ENCODE measurements at regions not wholly inside any gene's neighbourhood (a gene's known extent, or its start where the extent isn't known, plus 50 kb on each side); places are given as distances from the start of the nearest gene placed in this dataset.

- no peaks in the 10 kb centered on the region for H3K79me2 ChIP-seq (ENCODE audit: insufficient read depth, low read length)
- no peak overlapping the region for H3K9ac ChIP-seq (ENCODE audit: low read length)
- H2AFZ ChIP-seq (ENCODE audit: low read depth, low read length, severe bottlenecking) = no peak overlapping the region
- no peaks in the 10 kb centered on the region for H3K9me3 ChIP-seq (ENCODE audit: insufficient read depth, low read length)
- H3F3A ChIP-seq (ENCODE audit: insufficient read depth) = no peaks in the 10 kb centered on the region
- no peaks in the 10 kb centered on the region for H3K9me2 ChIP-seq (replicated peaks; ENCODE audit: insufficient read depth, low read length)
- H4K20me1 ChIP-seq (ENCODE audit: low read depth, low read length) = no peaks in the 10 kb centered on the region
- no peak overlapping the region for H3K4me3 ChIP-seq (ENCODE audit: insufficient read depth, low read length, poor library complexity, severe bottlenecking)
- H3K27me3 ChIP-seq (ENCODE audit: low read length) = no peaks in the 10 kb centered on the region; the same call in 1 of the 2 replicates
- H3K36me3 ChIP-seq (ENCODE audit: low read length) = no peaks in the 10 kb centered on the region
- no peak overlapping the region for H3K4me2 ChIP-seq (ENCODE audit: low read depth, low read length, poor library complexity, severe bottlenecking)
- no peak overlapping the region for H3K27ac ChIP-seq (ENCODE audit: low read depth, low read length)
- no peak for TF ChIP-seq EZH2phosphoT487 (conservative IDR thresholded peaks at IDR 0.05; ENCODE audit: low read length)
- TF ChIP-seq, protein P1, sequence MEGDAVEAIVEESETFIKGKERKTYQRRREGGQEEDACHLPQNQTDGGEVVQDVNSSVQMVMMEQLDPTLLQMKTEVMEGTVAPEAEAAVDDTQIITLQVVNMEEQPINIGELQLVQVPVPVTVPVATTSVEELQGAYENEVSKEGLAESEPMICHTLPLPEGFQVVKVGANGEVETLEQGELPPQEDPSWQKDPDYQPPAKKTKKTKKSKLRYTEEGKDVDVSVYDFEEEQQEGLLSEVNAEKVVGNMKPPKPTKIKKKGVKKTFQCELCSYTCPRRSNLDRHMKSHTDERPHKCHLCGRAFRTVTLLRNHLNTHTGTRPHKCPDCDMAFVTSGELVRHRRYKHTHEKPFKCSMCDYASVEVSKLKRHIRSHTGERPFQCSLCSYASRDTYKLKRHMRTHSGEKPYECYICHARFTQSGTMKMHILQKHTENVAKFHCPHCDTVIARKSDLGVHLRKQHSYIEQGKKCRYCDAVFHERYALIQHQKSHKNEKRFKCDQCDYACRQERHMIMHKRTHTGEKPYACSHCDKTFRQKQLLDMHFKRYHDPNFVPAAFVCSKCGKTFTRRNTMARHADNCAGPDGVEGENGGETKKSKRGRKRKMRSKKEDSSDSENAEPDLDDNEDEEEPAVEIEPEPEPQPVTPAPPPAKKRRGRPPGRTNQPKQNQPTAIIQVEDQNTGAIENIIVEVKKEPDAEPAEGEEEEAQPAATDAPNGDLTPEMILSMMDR (IDR thresholded peaks at IDR 0.05; ENCODE audit: insufficient read depth, low read length, poor library complexity, severe bottlenecking) = no peak
Observed at GRCh38 chr5:171660434-171660833, 125.2 kb upstream of the SMIM23 start.

GRCh38 chr5:171661143-171661542, 124.5 kb upstream of the SMIM23 start:
- Histone ChIP-seq H3K9ac (ENCODE audit: low read length) (no peak overlapping the region), H3K4me2 (ENCODE audit: low read depth, low read length, poor library complexity, severe bottlenecking) (no peak overlapping the region), H3K27ac (ENCODE audit: low read depth, low read length) (no peak overlapping the region), H4K20me1 (ENCODE audit: low read depth, low read length) (no peaks in the 10 kb centered on the region), H3K9me3 (ENCODE audit: insufficient read depth, low read length) (no peaks in the 10 kb centered on the region), H3K27me3 (ENCODE audit: low read length) (no peaks in the 10 kb centered on the region; the same call in 1 of the 2 replicates), H2AFZ (ENCODE audit: low read depth, low read length, severe bottlenecking) (no peak overlapping the region), H3K9me2 (replicated peaks; ENCODE audit: insufficient read depth, low read length) (no peaks in the 10 kb centered on the region), H3K79me2 (ENCODE audit: insufficient read depth, low read length) (no peaks in the 10 kb centered on the region), H3K36me3 (ENCODE audit: low read length) (no peaks in the 10 kb centered on the region), H3K4me3 (ENCODE audit: insufficient read depth, low read length, poor library complexity, severe bottlenecking) (no peak overlapping the region), H3F3A (ENCODE audit: insufficient read depth) (no peaks in the 10 kb centered on the region)
- no peak for TF ChIP-seq EZH2phosphoT487 (conservative IDR thresholded peaks at IDR 0.05; ENCODE audit: low read length)
- TF ChIP-seq, protein P1 (IDR thresholded peaks at IDR 0.05; ENCODE audit: insufficient read depth, low read length, poor library complexity, severe bottlenecking) = no peak

- Histone ChIP-seq H2AFZ (ENCODE audit: low read depth, low read length, severe bottlenecking) (no peak overlapping the region), H3K79me2 (ENCODE audit: insufficient read depth, low read length) (no peaks in the 10 kb centered on the region), H3K36me3 (ENCODE audit: low read length) (no peaks in the 10 kb centered on the region), H3K4me3 (ENCODE audit: insufficient read depth, low read length, poor library complexity, severe bottlenecking) (no peak overlapping the region), H3F3A (ENCODE audit: insufficient read depth) (no peaks in the 10 kb centered on the region), H3K27me3 (ENCODE audit: low read length) (no peaks in the 10 kb centered on the region; the same call in 1 of the 2 replicates), H3K27ac (ENCODE audit: low read depth, low read length) (no peak overlapping the region), H3K4me2 (ENCODE audit: low read depth, low read length, poor library complexity, severe bottlenecking) (no peak overlapping the region), H3K9ac (ENCODE audit: low read length) (no peak overlapping the region), H4K20me1 (ENCODE audit: low read depth, low read length) (no peaks in the 10 kb centered on the region), H3K9me2 (replicated peaks; ENCODE audit: insufficient read depth, low read length) (no peaks in the 10 kb centered on the region), H3K9me3 (ENCODE audit: insufficient read depth, low read length) (no peaks in the 10 kb centered on the region)
- TF ChIP-seq, protein P1 (IDR thresholded peaks at IDR 0.05; ENCODE audit: insufficient read depth, low read length, poor library complexity, severe bottlenecking) = no peak
- no peak for TF ChIP-seq EZH2phosphoT487 (conservative IDR thresholded peaks at IDR 0.05; ENCODE audit: low read length)
Observed at GRCh38 chr5:171663311-171664085, 122.1 kb upstream of the SMIM23 start.
